GM23338 (cell line): ENCODE measurements at regions not wholly inside any gene's neighbourhood (a gene's known extent, or its start where the extent isn't known, plus 50 kb on each side); places are given as distances from the start of the nearest gene placed in this dataset.

Experiments used
- ATAC-seq: fragments of 200-7000 bp; cut with Tn5 transposase; 3 replicates; pipeline ENCODE4 v1.9.1; 2020
- DNase-seq: peaks from one replicate; pipeline ENCODE4 v3.0.0-alpha.2; 2015; ENCODE audit warnings: low spot score
- H2AFZ ChIP-seq: fragments of 200-600 bp; sonication (generic); 2 replicates; pipeline ENCODE4 v1.8.0; 2016; ENCODE audit warnings: antibody characterized with exemption, mild to moderate bottlenecking, moderate library complexity
- H3F3A ChIP-seq: fragments of 200-600 bp; sonication (generic); replicated peaks from 2 replicates; pipeline ENCODE4 v1.8.0; 2017; ENCODE audit warnings: antibody characterized with exemption, mixed run types, low read depth
- H3K27ac ChIP-seq: fragments of 200-600 bp; sonication (generic); 2 replicates; pipeline ENCODE4 v1.6.1; 2016; ENCODE audit warnings: low read depth
- H3K27me3 ChIP-seq: fragments of 200-600 bp; sonication (generic); 2 replicates; pipeline ENCODE4 v1.8.0; 2016; ENCODE audit warnings: mild to moderate bottlenecking, mixed run types, moderate library complexity; ENCODE audit not compliant: insufficient read depth
- H3K36me3 ChIP-seq: fragments of 200-600 bp; sonication (generic); 2 replicates; pipeline ENCODE4 v1.8.0; 2016; ENCODE audit warnings: mild to moderate bottlenecking; ENCODE audit not compliant: insufficient read depth
- H3K4me1 ChIP-seq: fragments of 200-600 bp; sonication (generic); 2 replicates; pipeline ENCODE4 v1.8.0; 2016; ENCODE audit warnings: mild to moderate bottlenecking, moderate library complexity; ENCODE audit not compliant: insufficient read depth
- H3K4me2 ChIP-seq: fragments of 200-600 bp; sonication (generic); 2 replicates; pipeline ENCODE4 v1.7.1; 2017; ENCODE audit warnings: mixed run types
- H3K4me3 ChIP-seq: fragments of 200-600 bp; sonication (generic); 2 replicates; pipeline ENCODE4 v1.6.1; 2016; ENCODE audit warnings: mixed run types
- H3K79me2 ChIP-seq: fragments of 200-600 bp; sonication (generic); replicated peaks from 2 replicates; pipeline ENCODE4 v1.8.0; 2017; ENCODE audit warnings: mild to moderate bottlenecking; ENCODE audit not compliant: insufficient read depth
- H3K9me2 ChIP-seq: fragments of 200-600 bp; sonication (generic); 2 replicates; pipeline ENCODE4 v1.8.0; 2017; ENCODE audit not compliant: insufficient read depth
- H4K20me1 ChIP-seq: fragments of 200-600 bp; sonication (generic); replicated peaks from 2 replicates; pipeline ENCODE4 v1.8.0; 2017; ENCODE audit warnings: mild to moderate bottlenecking; ENCODE audit not compliant: insufficient read depth
- H3K27ac Mint-ChIP-seq: 2 replicates; pipeline ENCODE4 v1.8.0; 2020; ENCODE audit warnings: inconsistent platforms, mild to moderate bottlenecking, moderate library complexity, mixed read lengths
- H3K27me3 Mint-ChIP-seq: 3 replicates; pipeline ENCODE4 v1.8.0; 2022; ENCODE audit warnings: low read depth, mild to moderate bottlenecking, moderate library complexity, mixed read lengths, inconsistent platforms; ENCODE audit not compliant: insufficient read depth, poor library complexity
- H3K36me3 Mint-ChIP-seq: 3 replicates; pipeline ENCODE4 v1.8.0; 2021; ENCODE audit warnings: low read depth, mild to moderate bottlenecking, inconsistent platforms, moderate library complexity, mixed read lengths
- H3K4me1 Mint-ChIP-seq: 3 replicates; pipeline ENCODE4 v1.8.0; 2020; ENCODE audit warnings: mild to moderate bottlenecking, inconsistent platforms, mixed read lengths
- H3K4me3 Mint-ChIP-seq: 3 replicates; pipeline ENCODE4 v1.8.0; 2021; ENCODE audit warnings: moderate library complexity, mild to moderate bottlenecking, inconsistent platforms, mixed read lengths
- H3K9me3 Mint-ChIP-seq: 3 replicates; pipeline ENCODE4 v1.8.0; 2020; ENCODE audit warnings: moderate library complexity, mild to moderate bottlenecking, inconsistent platforms, mixed read lengths
- CREB1 ChIP-seq: fragments of 250-450 bp; sonication (Bioruptor Pico); IDR thresholded peaks from 2 replicates; pipeline ENCODE4 v1.5.0; 2020; ENCODE audit warnings: low read depth, mild to moderate bottlenecking, moderate library complexity
- EZH2 ChIP-seq: fragments of 200-600 bp; sonication (generic); IDR thresholded peaks from one replicate; pipeline ENCODE4 v1.8.0; 2017; ENCODE audit warnings: antibody characterized with exemption, mild to moderate bottlenecking, low read depth; ENCODE audit not compliant: unreplicated experiment
- EZH2phosphoT487 ChIP-seq: fragments of 200-600 bp; sonication (generic); IDR thresholded peaks from one replicate; pipeline ENCODE4 v1.8.1; 2018; ENCODE audit warnings: antibody characterized with exemption; ENCODE audit not compliant: unreplicated experiment
- JUNB ChIP-seq: IDR thresholded peaks from one replicate; pipeline ENCODE4 v1.6.1; 2016; ENCODE audit warnings: antibody characterized with exemption; ENCODE audit not compliant: unreplicated experiment
- NANOG ChIP-seq: IDR thresholded peaks from 2 replicates; pipeline ENCODE4 v1.6.1; 2016; ENCODE audit warnings: antibody characterized with exemption, borderline replicate concordance
- POLR2AphosphoS5 ChIP-seq: IDR thresholded peaks from 2 replicates; pipeline ENCODE4 v1.6.1; 2016; ENCODE audit warnings: antibody characterized with exemption, low read depth
- STAT1 ChIP-seq: IDR thresholded peaks from one replicate; pipeline ENCODE4 v1.6.1; 2016; ENCODE audit warnings: antibody characterized with exemption; ENCODE audit not compliant: unreplicated experiment
- ZNF114 ChIP-seq: fragments of 250-450 bp; sonication (Bioruptor Pico); IDR thresholded peaks from 2 replicates; pipeline ENCODE4 v1.5.0; 2020; ENCODE audit warnings: mild to moderate bottlenecking, moderate library complexity
- ZNF331 ChIP-seq: fragments of 250-450 bp; sonication (Bioruptor Pico); IDR thresholded peaks from 2 replicates; pipeline ENCODE4 v1.5.0; 2020; ENCODE audit warnings: low read depth, mild to moderate bottlenecking, moderate library complexity
- TF ChIP-seq, protein P1 (sequence below), 2 experiments: fragments of 200-600 bp in 1 of 2; sonication (generic) in 1 of 2; conservative IDR thresholded peaks; 2 replicates each; pipeline versions ENCODE4 v1.5.1 to v1.6.1; 2016 to 2017; ENCODE audit warnings: antibody characterized with exemption in 2 of 2, low read depth in 2 of 2, mild to moderate bottlenecking in 2 of 2, moderate library complexity in 1 of 2
- TF ChIP-seq, protein P2 (sequence below): IDR thresholded peaks from one replicate; pipeline ENCODE4 v1.6.1; 2018; ENCODE audit warnings: antibody characterized with exemption; ENCODE audit not compliant: unreplicated experiment
- TF ChIP-seq, protein P3 (sequence below): fragments of 250-450 bp; sonication (Bioruptor Pico); IDR thresholded peaks from 2 replicates; pipeline ENCODE4 v1.5.0; 2020; ENCODE audit warnings: mild to moderate bottlenecking, moderate library complexity
- TF ChIP-seq, protein P4 (sequence below): IDR thresholded peaks from 2 replicates; pipeline ENCODE4 v1.6.1; 2016; ENCODE audit warnings: antibody characterized with exemption

DNA sequence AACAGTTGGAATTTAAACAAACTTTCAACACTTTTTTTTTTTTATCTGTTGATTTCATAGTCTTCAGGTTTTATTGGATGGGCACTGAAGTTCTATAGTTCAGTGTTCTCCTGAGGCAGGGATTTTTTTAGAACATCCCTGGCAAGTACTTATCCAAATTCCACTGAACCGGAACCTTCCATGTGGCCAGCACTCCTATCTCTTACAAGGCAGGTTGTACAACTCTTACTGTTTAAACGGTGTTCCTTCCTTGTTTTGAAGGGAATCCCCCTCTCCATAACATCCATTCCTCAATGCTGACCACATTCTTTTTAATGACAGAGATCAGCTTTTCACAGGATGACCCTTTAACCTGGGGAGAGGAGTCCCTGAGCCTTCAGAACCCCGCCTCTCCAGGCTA lies 238.9 kb upstream of the CTBP2 start:
- DNase-seq (no peak), ATAC-seq (peak; percentile 34; the same call in 1 of the 3 replicates)
- Mint-ChIP-seq H3K9me3 (peaks cover 7% of the 10 kb centered on the region), H3K27ac (no peak overlapping the region; the same call in 1 of the 2 replicates), H3K4me1 (no peaks in the 10 kb centered on the region), H3K36me3 (peaks cover 5% of the 10 kb centered on the region), H3K27me3 (no peaks in the 10 kb centered on the region), H3K4me3 (no peak overlapping the region)
- Histone ChIP-seq H3K4me3 (no peak overlapping the region), H3K79me2 (no peaks in the 10 kb centered on the region), H3K27ac (no peak overlapping the region), H3K4me2 (no peak overlapping the region), H3K9me2 (no peaks in the 10 kb centered on the region), H2AFZ (no peak overlapping the region), H3K36me3 (peaks cover under 1% of the 10 kb centered on the region; the same call in 1 of the 2 replicates), H3K4me1 (no peaks in the 10 kb centered on the region), H4K20me1 (no peaks in the 10 kb centered on the region), H3K27me3 (no peaks in the 10 kb centered on the region), H3F3A (no peaks in the 10 kb centered on the region)
- TF ChIP-seq JUNB (no peak), CREB1 (no peak), STAT1 (no peak), EZH2 (no peak), ZNF114 (CRISPR knock-in tag) (no peak), EZH2phosphoT487 (no peak), POLR2AphosphoS5 (no peak), NANOG (no peak), ZNF331 (CRISPR knock-in tag) (no peak)
- TF ChIP-seq, protein P1, sequence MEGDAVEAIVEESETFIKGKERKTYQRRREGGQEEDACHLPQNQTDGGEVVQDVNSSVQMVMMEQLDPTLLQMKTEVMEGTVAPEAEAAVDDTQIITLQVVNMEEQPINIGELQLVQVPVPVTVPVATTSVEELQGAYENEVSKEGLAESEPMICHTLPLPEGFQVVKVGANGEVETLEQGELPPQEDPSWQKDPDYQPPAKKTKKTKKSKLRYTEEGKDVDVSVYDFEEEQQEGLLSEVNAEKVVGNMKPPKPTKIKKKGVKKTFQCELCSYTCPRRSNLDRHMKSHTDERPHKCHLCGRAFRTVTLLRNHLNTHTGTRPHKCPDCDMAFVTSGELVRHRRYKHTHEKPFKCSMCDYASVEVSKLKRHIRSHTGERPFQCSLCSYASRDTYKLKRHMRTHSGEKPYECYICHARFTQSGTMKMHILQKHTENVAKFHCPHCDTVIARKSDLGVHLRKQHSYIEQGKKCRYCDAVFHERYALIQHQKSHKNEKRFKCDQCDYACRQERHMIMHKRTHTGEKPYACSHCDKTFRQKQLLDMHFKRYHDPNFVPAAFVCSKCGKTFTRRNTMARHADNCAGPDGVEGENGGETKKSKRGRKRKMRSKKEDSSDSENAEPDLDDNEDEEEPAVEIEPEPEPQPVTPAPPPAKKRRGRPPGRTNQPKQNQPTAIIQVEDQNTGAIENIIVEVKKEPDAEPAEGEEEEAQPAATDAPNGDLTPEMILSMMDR (conservative IDR thresholded peaks at IDR 0.05; ENCODE audit: low read depth in 2 of 2): no peak
- TF ChIP-seq, protein P2, sequence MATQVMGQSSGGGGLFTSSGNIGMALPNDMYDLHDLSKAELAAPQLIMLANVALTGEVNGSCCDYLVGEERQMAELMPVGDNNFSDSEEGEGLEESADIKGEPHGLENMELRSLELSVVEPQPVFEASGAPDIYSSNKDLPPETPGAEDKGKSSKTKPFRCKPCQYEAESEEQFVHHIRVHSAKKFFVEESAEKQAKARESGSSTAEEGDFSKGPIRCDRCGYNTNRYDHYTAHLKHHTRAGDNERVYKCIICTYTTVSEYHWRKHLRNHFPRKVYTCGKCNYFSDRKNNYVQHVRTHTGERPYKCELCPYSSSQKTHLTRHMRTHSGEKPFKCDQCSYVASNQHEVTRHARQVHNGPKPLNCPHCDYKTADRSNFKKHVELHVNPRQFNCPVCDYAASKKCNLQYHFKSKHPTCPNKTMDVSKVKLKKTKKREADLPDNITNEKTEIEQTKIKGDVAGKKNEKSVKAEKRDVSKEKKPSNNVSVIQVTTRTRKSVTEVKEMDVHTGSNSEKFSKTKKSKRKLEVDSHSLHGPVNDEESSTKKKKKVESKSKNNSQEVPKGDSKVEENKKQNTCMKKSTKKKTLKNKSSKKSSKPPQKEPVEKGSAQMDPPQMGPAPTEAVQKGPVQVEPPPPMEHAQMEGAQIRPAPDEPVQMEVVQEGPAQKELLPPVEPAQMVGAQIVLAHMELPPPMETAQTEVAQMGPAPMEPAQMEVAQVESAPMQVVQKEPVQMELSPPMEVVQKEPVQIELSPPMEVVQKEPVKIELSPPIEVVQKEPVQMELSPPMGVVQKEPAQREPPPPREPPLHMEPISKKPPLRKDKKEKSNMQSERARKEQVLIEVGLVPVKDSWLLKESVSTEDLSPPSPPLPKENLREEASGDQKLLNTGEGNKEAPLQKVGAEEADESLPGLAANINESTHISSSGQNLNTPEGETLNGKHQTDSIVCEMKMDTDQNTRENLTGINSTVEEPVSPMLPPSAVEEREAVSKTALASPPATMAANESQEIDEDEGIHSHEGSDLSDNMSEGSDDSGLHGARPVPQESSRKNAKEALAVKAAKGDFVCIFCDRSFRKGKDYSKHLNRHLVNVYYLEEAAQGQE: no peak
- TF ChIP-seq, protein P3, sequence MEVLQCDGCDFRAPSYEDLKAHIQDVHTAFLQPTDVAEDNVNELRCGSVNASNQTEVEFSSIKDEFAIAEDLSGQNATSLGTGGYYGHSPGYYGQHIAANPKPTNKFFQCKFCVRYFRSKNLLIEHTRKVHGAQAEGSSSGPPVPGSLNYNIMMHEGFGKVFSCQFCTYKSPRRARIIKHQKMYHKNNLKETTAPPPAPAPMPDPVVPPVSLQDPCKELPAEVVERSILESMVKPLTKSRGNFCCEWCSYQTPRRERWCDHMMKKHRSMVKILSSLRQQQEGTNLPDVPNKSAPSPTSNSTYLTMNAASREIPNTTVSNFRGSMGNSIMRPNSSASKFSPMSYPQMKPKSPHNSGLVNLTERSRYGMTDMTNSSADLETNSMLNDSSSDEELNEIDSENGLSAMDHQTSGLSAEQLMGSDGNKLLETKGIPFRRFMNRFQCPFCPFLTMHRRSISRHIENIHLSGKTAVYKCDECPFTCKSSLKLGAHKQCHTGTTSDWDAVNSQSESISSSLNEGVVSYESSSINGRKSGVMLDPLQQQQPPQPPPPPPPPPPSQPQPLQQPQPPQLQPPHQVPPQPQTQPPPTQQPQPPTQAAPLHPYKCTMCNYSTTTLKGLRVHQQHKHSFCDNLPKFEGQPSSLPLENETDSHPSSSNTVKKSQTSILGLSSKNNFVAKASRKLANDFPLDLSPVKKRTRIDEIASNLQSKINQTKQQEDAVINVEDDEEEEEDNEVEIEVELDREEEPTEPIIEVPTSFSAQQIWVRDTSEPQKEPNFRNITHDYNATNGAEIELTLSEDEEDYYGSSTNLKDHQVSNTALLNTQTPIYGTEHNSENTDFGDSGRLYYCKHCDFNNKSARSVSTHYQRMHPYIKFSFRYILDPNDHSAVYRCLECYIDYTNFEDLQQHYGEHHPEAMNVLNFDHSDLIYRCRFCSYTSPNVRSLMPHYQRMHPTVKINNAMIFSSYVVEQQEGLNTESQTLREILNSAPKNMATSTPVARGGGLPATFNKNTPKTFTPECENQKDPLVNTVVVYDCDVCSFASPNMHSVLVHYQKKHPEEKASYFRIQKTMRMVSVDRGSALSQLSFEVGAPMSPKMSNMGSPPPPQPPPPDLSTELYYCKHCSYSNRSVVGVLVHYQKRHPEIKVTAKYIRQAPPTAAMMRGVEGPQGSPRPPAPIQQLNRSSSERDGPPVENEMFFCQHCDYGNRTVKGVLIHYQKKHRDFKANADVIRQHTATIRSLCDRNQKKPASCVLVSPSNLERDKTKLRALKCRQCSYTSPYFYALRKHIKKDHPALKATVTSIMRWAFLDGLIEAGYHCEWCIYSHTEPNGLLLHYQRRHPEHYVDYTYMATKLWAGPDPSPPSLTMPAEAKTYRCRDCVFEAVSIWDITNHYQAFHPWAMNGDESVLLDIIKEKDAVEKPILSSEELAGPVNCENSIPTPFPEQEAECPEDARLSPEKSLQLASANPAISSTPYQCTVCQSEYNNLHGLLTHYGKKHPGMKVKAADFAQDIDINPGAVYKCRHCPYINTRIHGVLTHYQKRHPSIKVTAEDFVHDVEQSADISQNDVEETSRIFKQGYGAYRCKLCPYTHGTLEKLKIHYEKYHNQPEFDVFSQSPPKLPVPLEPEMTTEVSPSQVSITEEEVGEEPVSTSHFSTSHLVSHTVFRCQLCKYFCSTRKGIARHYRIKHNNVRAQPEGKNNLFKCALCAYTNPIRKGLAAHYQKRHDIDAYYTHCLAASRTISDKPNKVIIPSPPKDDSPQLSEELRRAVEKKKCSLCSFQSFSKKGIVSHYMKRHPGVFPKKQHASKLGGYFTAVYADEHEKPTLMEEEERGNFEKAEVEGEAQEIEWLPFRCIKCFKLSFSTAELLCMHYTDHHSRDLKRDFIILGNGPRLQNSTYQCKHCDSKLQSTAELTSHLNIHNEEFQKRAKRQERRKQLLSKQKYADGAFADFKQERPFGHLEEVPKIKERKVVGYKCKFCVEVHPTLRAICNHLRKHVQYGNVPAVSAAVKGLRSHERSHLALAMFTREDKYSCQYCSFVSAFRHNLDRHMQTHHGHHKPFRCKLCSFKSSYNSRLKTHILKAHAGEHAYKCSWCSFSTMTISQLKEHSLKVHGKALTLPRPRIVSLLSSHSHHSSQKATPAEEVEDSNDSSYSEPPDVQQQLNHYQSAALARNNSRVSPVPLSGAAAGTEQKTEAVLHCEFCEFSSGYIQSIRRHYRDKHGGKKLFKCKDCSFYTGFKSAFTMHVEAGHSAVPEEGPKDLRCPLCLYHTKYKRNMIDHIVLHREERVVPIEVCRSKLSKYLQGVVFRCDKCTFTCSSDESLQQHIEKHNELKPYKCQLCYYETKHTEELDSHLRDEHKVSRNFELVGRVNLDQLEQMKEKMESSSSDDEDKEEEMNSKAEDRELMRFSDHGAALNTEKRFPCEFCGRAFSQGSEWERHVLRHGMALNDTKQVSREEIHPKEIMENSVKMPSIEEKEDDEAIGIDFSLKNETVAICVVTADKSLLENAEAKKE (CRISPR knock-in tag): no peak
- TF ChIP-seq, protein P4, sequence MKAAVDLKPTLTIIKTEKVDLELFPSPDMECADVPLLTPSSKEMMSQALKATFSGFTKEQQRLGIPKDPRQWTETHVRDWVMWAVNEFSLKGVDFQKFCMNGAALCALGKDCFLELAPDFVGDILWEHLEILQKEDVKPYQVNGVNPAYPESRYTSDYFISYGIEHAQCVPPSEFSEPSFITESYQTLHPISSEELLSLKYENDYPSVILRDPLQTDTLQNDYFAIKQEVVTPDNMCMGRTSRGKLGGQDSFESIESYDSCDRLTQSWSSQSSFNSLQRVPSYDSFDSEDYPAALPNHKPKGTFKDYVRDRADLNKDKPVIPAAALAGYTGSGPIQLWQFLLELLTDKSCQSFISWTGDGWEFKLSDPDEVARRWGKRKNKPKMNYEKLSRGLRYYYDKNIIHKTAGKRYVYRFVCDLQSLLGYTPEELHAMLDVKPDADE: no peak
